HepG2 (cell line): ENCODE measurements at regions not wholly inside any gene's neighbourhood (a gene's known extent, or its start where the extent isn't known, plus 50 kb on each side); places are given as distances from the start of the nearest gene placed in this dataset.

Source experiments
- ARHGAP35 ChIP-seq: sonication (generic); formaldehyde crosslinking; IDR thresholded peaks from 2 replicates; pipeline ENCODE4 v1.9.0; 2022; ENCODE audit warnings: mild to moderate bottlenecking, inconsistent platforms, moderate library complexity, missing genetic modification reagents, borderline replicate concordance
- ARNTL ChIP-seq: sonication (generic); formaldehyde crosslinking; IDR thresholded peaks from 2 replicates; pipeline ENCODE4 v1.4.0; 2020; ENCODE audit warnings: mild to moderate bottlenecking, missing genetic modification reagents
- BRCA1 ChIP-seq: sonication (generic); formaldehyde crosslinking; IDR thresholded peaks from 2 replicates; pipeline ENCODE4 v1.4.0; 2020; ENCODE audit warnings: missing genetic modification reagents
- CREB3 ChIP-seq: sonication (generic); formaldehyde crosslinking; IDR thresholded peaks from 2 replicates; pipeline ENCODE4 v1.5.0; 2020; ENCODE audit warnings: missing genetic modification reagents
- DZIP1 ChIP-seq: sonication (generic); formaldehyde crosslinking; IDR thresholded peaks from 2 replicates; pipeline ENCODE4 v1.5.0; 2020; ENCODE audit warnings: mild to moderate bottlenecking, missing genetic modification reagents
- EED ChIP-seq: sonication (generic); formaldehyde crosslinking; IDR thresholded peaks from 2 replicates; pipeline ENCODE4 v1.5.0; 2020; ENCODE audit warnings: mild to moderate bottlenecking, missing genetic modification reagents
- FOSL1 ChIP-seq: sonication (generic); formaldehyde crosslinking; IDR thresholded peaks from 2 replicates; pipeline ENCODE4 v1.9.0; 2021; ENCODE audit warnings: missing genetic modification reagents, borderline replicate concordance
- HDAC2 ChIP-seq: sonication (generic); formaldehyde crosslinking; IDR thresholded peaks from 2 replicates; pipeline ENCODE4 v1.4.0; 2020; ENCODE audit warnings: missing genetic modification reagents
- IKZF1 ChIP-seq: fragments of 450-650 bp; IDR thresholded peaks from 2 replicates; pipeline ENCODE4 v1.7.1; 2016
- KLF6 ChIP-seq: IDR thresholded peaks from 2 replicates; pipeline ENCODE4 v1.8.0; 2016; ENCODE audit warnings: missing biosample characterization, missing genetic modification reagents
- MLLT10 ChIP-seq: sonication (generic); formaldehyde crosslinking; IDR thresholded peaks from 2 replicates; pipeline ENCODE4 v1.4.0; 2020; ENCODE audit warnings: missing genetic modification reagents
- PREB ChIP-seq: sonication (generic); formaldehyde crosslinking; IDR thresholded peaks from 2 replicates; pipeline ENCODE4 v1.4.0; 2020; ENCODE audit warnings: missing genetic modification reagents
- SOX13 ChIP-seq, 3 experiments: fragments of 450-650 bp in 1 of 3; sonication (generic) in 1 of 3; formaldehyde crosslinking in 1 of 3; IDR thresholded peaks in 2 of 3; conservative IDR thresholded peaks in 1 of 3; 2 replicates each; pipeline versions ENCODE4 v1.5.0 to v1.6.1; 2016 to 2020; ENCODE audit warnings: antibody characterized with exemption in 1 of 3, mild to moderate bottlenecking in 1 of 3, missing compliant biosample characterization in 1 of 3, missing genetic modification reagents in 1 of 3, moderate library complexity in 1 of 3
- ZBTB44 ChIP-seq: sonication (generic); formaldehyde crosslinking; IDR thresholded peaks from 2 replicates; pipeline ENCODE4 v1.4.0; 2020; ENCODE audit warnings: missing genetic modification reagents
- ZNF18 ChIP-seq: sonication (generic); formaldehyde crosslinking; IDR thresholded peaks from 2 replicates; pipeline ENCODE4 v1.8.0; 2022; ENCODE audit warnings: mild to moderate bottlenecking, missing genetic modification reagents; ENCODE audit not compliant: insufficient replicate concordance
- ZNF180 ChIP-seq: sonication (generic); formaldehyde crosslinking; IDR thresholded peaks from 2 replicates; pipeline ENCODE4 v1.4.0; 2020; ENCODE audit warnings: low read depth, missing genetic modification reagents, borderline replicate concordance
- ZNF205 ChIP-seq: IDR thresholded peaks from 2 replicates; pipeline ENCODE4 v1.6.1; 2018; ENCODE audit warnings: missing biosample characterization, missing genetic modification reagents
- ZNF563 ChIP-seq: sonication (generic); formaldehyde crosslinking; IDR thresholded peaks from 2 replicates; pipeline ENCODE4 v1.8.0; 2022; ENCODE audit warnings: mild to moderate bottlenecking, moderate library complexity, missing genetic modification reagents
- ZNF570 ChIP-seq: sonication (generic); formaldehyde crosslinking; IDR thresholded peaks from 2 replicates; pipeline ENCODE4 v1.4.0; 2020; ENCODE audit warnings: mild to moderate bottlenecking, missing genetic modification reagents, borderline replicate concordance
- ZNF660 ChIP-seq: sonication (generic); formaldehyde crosslinking; IDR thresholded peaks from 2 replicates; pipeline ENCODE4 v1.5.1; 2020; ENCODE audit warnings: mild to moderate bottlenecking, low read depth, missing genetic modification reagents, borderline replicate concordance
- ZNF83 ChIP-seq: sonication (generic); formaldehyde crosslinking; IDR thresholded peaks from 2 replicates; pipeline ENCODE4 v1.4.0; 2020; ENCODE audit warnings: missing genetic modification reagents, mild to moderate bottlenecking, borderline replicate concordance

- TF ChIP-seq ZNF180 (CRISPR knock-in tag) (no peak), EED (CRISPR knock-in tag) (no peak), DZIP1 (CRISPR knock-in tag) (no peak), CREB3 (CRISPR knock-in tag) (no peak), MLLT10 (CRISPR knock-in tag) (no peak), ZNF83 (CRISPR knock-in tag) (peak; percentile 56; the same call in 1 of the 2 replicates), ZNF18 (no peak), SOX13 (IDR thresholded peaks at IDR 0.05) (no peak), SOX13 (CRISPR knock-in tag; conservative IDR thresholded peaks at IDR 0.05 in 1 of 2, IDR thresholded peaks at IDR 0.05 in 1 of 2) (peak in 1 of 2 experiments; percentile 89; a peak in 2 of 4 replicates), ZNF660 (CRISPR knock-in tag) (no peak), ZNF570 (CRISPR knock-in tag) (no peak), BRCA1 (CRISPR knock-in tag) (peak; percentile 81; the same call in 1 of the 2 replicates), ZNF563 (CRISPR knock-in tag) (no peak), KLF6 (CRISPR knock-in tag) (no peak), IKZF1 (no peak), ARHGAP35 (CRISPR knock-in tag) (no peak), FOSL1 (CRISPR knock-in tag) (no peak), ZBTB44 (CRISPR knock-in tag) (no peak), ARNTL (CRISPR knock-in tag) (no peak), ZNF205 (CRISPR knock-in tag) (peak; percentile 87), HDAC2 (CRISPR knock-in tag) (peak; percentile 92), PREB (CRISPR knock-in tag) (no peak)
Measured at GRCh38 chr14:31965735-31966598, 111.1 kb upstream of the ARHGAP5 start (continued).
